Esophagus muscularis mucosa (tissue), 3 donors: ENCODE measurements at regions not wholly inside any gene's neighbourhood (a gene's known extent, or its start where the extent isn't known, plus 50 kb on each side); places are given as distances from the start of the nearest gene placed in this dataset.

ENCODE experiments used
- CTCF ChIP-seq, 3 experiments: fragments of 200-600 bp in 2 of 3; fragments of 450-650 bp in 1 of 3; sonication (generic) in 2 of 3; IDR thresholded peaks; one replicate each; pipeline ENCODE4 v1.5.1; 2017 to 2019; ENCODE audit warnings: antibody characterized with exemption in 3 of 3, mild to moderate bottlenecking in 2 of 3, moderate library complexity in 1 of 3
- POLR2A ChIP-seq: fragments of 450-650 bp; IDR thresholded peaks from one replicate; pipeline ENCODE4 v1.6.1; 2017; ENCODE audit warnings: antibody characterized with exemption, moderate library complexity, mild to moderate bottlenecking, low read depth
- POLR2AphosphoS5 ChIP-seq, 2 donors: sonication (generic); formaldehyde crosslinking; IDR thresholded peaks; one replicate each; pipeline ENCODE4 v1.6.1; 2017; ENCODE audit warnings: antibody characterized with exemption in 2 of 2

DNA sequence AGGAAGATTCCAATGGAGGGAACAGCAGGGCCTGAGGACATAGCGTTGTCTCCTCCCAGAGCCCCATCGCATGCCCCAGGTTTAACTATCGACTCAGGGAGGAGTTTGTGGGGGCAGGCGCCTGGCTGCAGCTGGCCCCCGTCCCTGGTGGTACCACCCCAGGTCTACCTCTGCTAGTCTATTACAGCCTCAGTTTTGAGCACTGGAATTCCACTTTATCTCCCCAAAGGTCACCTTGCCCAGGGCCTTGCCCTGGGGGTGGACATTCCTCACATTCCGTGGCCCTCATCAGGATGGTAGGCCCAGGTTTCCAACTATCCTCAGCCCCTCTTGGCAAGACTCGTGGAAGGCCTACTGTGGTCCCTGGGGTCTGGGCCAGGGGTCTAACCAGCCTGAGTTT is 65.4 kb upstream of the SSBP3 start:
- TF ChIP-seq CTCF (IDR thresholded peaks at IDR 0.05) = no peak
- TF ChIP-seq POLR2AphosphoS5 (IDR thresholded peaks at IDR 0.05) = no peak
- no peak for TF ChIP-seq POLR2A
